ENCODE measurements at regions not wholly inside any gene's neighbourhood (a gene's known extent, or its start where the extent isn't known, plus 50 kb on each side); places are given as distances from the start of the nearest gene placed in this dataset.

- Histone ChIP-seq H3K4me1 (ENCODE audit: insufficient read depth, low read length, poor library complexity, severe bottlenecking) (no peaks in the 10 kb centered on the region), H3K9ac (ENCODE audit: low read depth, low read length, poor library complexity, severe bottlenecking) (no peak overlapping the region), H2AFZ (ENCODE audit: low read length) (no peak overlapping the region), H3K79me2 (ENCODE audit: insufficient read depth, low read length) (no peaks in the 10 kb centered on the region), H3K4me3 (ENCODE audit: low read length, poor library complexity, severe bottlenecking) (no peak overlapping the region), H3K27me3 (ENCODE audit: insufficient read depth, low read length, poor library complexity, severe bottlenecking) (no peaks in the 10 kb centered on the region), H3K9me3 (ENCODE audit: insufficient read depth, low read depth, low read length) (peaks cover 7% of the 10 kb centered on the region; the same call in 1 of the 2 replicates), H3K9me2 (replicated peaks; ENCODE audit: low read depth, low read length) (no peaks in the 10 kb centered on the region), H3F3A (ENCODE audit: low read depth) (no peaks in the 10 kb centered on the region), H4K20me1 (ENCODE audit: insufficient read depth, low read length, poor library complexity, severe bottlenecking) (no peaks in the 10 kb centered on the region), H3K4me2 (ENCODE audit: low read depth, low read length, poor library complexity, severe bottlenecking) (no peak overlapping the region), H3K36me3 (ENCODE audit: insufficient read depth, low read length) (no peaks in the 10 kb centered on the region)
- no peak for TF ChIP-seq CTCF (conservative IDR thresholded peaks at IDR 0.05; ENCODE audit: low read length)
- no peak for TF ChIP-seq EZH2phosphoT487 (IDR thresholded peaks at IDR 0.05; ENCODE audit: borderline replicate concordance)
Measured at GRCh38 chr18:68447286-68447685, 267.6 kb downstream of the TMX3 start.

- TF ChIP-seq CTCF (conservative IDR thresholded peaks at IDR 0.05; ENCODE audit: low read length) (no peak), EZH2phosphoT487 (IDR thresholded peaks at IDR 0.05; ENCODE audit: borderline replicate concordance) (no peak)
- no peaks in the 10 kb centered on the region for H3K9me2 ChIP-seq (replicated peaks; ENCODE audit: low read depth, low read length)
- H3K4me3 ChIP-seq (ENCODE audit: low read length, poor library complexity, severe bottlenecking), result no peak overlapping the region
- no peaks in the 10 kb centered on the region for H3K79me2 ChIP-seq (ENCODE audit: insufficient read depth, low read length)
- no peaks in the 10 kb centered on the region for H3K4me1 ChIP-seq (ENCODE audit: insufficient read depth, low read length, poor library complexity, severe bottlenecking)
- peaks cover 7% of the 10 kb centered on the region; the same call in 1 of the 2 replicates for H3K9me3 ChIP-seq (ENCODE audit: insufficient read depth, low read depth, low read length)
- no peaks in the 10 kb centered on the region for H3K36me3 ChIP-seq (ENCODE audit: insufficient read depth, low read length)
- H3F3A ChIP-seq (ENCODE audit: low read depth), result no peaks in the 10 kb centered on the region
- no peaks in the 10 kb centered on the region for H3K27me3 ChIP-seq (ENCODE audit: insufficient read depth, low read length, poor library complexity, severe bottlenecking)
- no peaks in the 10 kb centered on the region for H4K20me1 ChIP-seq (ENCODE audit: insufficient read depth, low read length, poor library complexity, severe bottlenecking)
- H2AFZ ChIP-seq (ENCODE audit: low read length), result no peak overlapping the region
- no peak overlapping the region for H3K9ac ChIP-seq (ENCODE audit: low read depth, low read length, poor library complexity, severe bottlenecking)
- H3K4me2 ChIP-seq (ENCODE audit: low read depth, low read length, poor library complexity, severe bottlenecking), result no peak overlapping the region
Measured at GRCh38 chr18:68445668-68446426, 269.1 kb downstream of the TMX3 start.

- no peak for TF ChIP-seq CTCF (conservative IDR thresholded peaks at IDR 0.05; ENCODE audit: low read length)
- no peak for TF ChIP-seq EZH2phosphoT487 (IDR thresholded peaks at IDR 0.05; ENCODE audit: borderline replicate concordance)
- no peaks in the 10 kb centered on the region for H3F3A ChIP-seq (ENCODE audit: low read depth)
- H3K4me2 ChIP-seq (ENCODE audit: low read depth, low read length, poor library complexity, severe bottlenecking), result no peak overlapping the region
- peaks cover 7% of the 10 kb centered on the region; the same call in 1 of the 2 replicates for H3K9me3 ChIP-seq (ENCODE audit: insufficient read depth, low read depth, low read length)
- no peak overlapping the region for H3K9ac ChIP-seq (ENCODE audit: low read depth, low read length, poor library complexity, severe bottlenecking)
- no peaks in the 10 kb centered on the region for H3K27me3 ChIP-seq (ENCODE audit: insufficient read depth, low read length, poor library complexity, severe bottlenecking)
- no peaks in the 10 kb centered on the region for H3K36me3 ChIP-seq (ENCODE audit: insufficient read depth, low read length)
- H3K9me2 ChIP-seq (replicated peaks; ENCODE audit: low read depth, low read length), result no peaks in the 10 kb centered on the region
- H4K20me1 ChIP-seq (ENCODE audit: insufficient read depth, low read length, poor library complexity, severe bottlenecking), result no peaks in the 10 kb centered on the region
- H3K4me1 ChIP-seq (ENCODE audit: insufficient read depth, low read length, poor library complexity, severe bottlenecking), result no peaks in the 10 kb centered on the region
- no peak overlapping the region for H2AFZ ChIP-seq (ENCODE audit: low read length)
- no peaks in the 10 kb centered on the region for H3K79me2 ChIP-seq (ENCODE audit: insufficient read depth, low read length)
- H3K4me3 ChIP-seq (ENCODE audit: low read length, poor library complexity, severe bottlenecking), result no peak overlapping the region
Measured at GRCh38 chr18:68445136-68445535, 269.8 kb downstream of the TMX3 start.
